NAMALWA (cell line): ENCODE measurements at regions not wholly inside any gene's neighbourhood (a gene's known extent, or its start where the extent isn't known, plus 50 kb on each side); places are given as distances from the start of the nearest gene placed in this dataset.

Experiments used
- DNase-seq: peaks from one replicate; pipeline ENCODE4 v3.0.0-alpha.2; 2015; ENCODE audit warnings: low spot score

- no peak for DNase-seq
Measured at GRCh38 chr2:129709956-129710598, 269.4 kb upstream of the RAB6C start.

- no peak for DNase-seq
Measured at GRCh38 chr2:129710670-129711495, 268.6 kb upstream of the RAB6C start.

GRCh38 chr2:129711816-129712675 is 267.4 kb upstream of the RAB6C start:
- DNase-seq = no peak

- no peak for DNase-seq
Measured at GRCh38 chr2:129712676-129712985, 266.8 kb upstream of the RAB6C start.

GRCh38 chr2:129713337-129713736 is 266.1 kb upstream of the RAB6C start:
- DNase-seq = no peak

- DNase-seq = no peak
Measured at GRCh38 chr2:129716781-129717559, 262.5 kb upstream of the RAB6C start.

- DNase-seq = no peak
Measured at GRCh38 chr2:129717560-129718130, 261.8 kb upstream of the RAB6C start.

GRCh38 chr2:129719335-129719734 is 260.1 kb upstream of the RAB6C start:
- DNase-seq = no peak

GRCh38 chr2:129720360-129720759 is 259.1 kb upstream of the RAB6C start:
- DNase-seq = no peak

- DNase-seq = no peak
Measured at GRCh38 chr2:129720761-129721160, 258.7 kb upstream of the RAB6C start.

- no peak for DNase-seq
Measured at GRCh38 chr2:129721236-129721635, 258.2 kb upstream of the RAB6C start.

GRCh38 chr2:129721846-129722245 is 257.6 kb upstream of the RAB6C start:
- no peak for DNase-seq

GRCh38 chr2:129722306-129723019 is 257.0 kb upstream of the RAB6C start:
- no peak for DNase-seq

- DNase-seq = no peak
Measured at GRCh38 chr2:129723277-129724020, 256.0 kb upstream of the RAB6C start.

- no peak for DNase-seq
Measured at GRCh38 chr2:129724021-129724757, 255.3 kb upstream of the RAB6C start.

- no peak for DNase-seq
Measured at GRCh38 chr2:129726216-129726615, 253.2 kb upstream of the RAB6C start.

GRCh38 chr2:129727286-129727685 is 252.2 kb upstream of the RAB6C start:
- DNase-seq = no peak

- DNase-seq = no peak
Measured at GRCh38 chr2:129728035-129728972, 251.2 kb upstream of the RAB6C start.
